GM18526 (cell line): ENCODE measurements at regions not wholly inside any gene's neighbourhood (a gene's known extent, or its start where the extent isn't known, plus 50 kb on each side); places are given as distances from the start of the nearest gene placed in this dataset.

ENCODE experiments used
- POLR2A ChIP-seq: IDR thresholded peaks from 3 replicates; pipeline ENCODE4 v1.6.1; 2011; ENCODE audit not compliant: insufficient read length; ENCODE audit errors: extremely low read depth

DNA sequence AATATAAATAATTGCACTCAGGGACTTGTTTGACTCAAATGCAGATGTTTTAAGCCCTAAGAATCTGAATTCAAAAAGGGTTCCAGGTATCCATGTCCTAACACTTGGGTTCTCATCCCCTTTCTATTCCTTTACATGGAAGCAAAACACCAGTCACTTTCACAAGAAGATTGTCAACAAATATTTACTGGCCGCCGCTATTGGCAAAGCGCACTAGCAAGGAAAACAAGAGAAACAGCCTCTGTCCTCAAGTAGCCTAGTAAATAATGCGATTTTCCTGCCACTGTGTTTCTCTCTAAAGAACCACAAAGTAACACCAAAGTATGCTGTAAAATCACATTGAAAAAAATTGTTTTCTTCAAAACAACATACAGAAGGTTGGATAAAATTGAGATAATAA is 66.7 kb upstream of the EZH2 start:
- TF ChIP-seq POLR2A: no peak

DNA sequence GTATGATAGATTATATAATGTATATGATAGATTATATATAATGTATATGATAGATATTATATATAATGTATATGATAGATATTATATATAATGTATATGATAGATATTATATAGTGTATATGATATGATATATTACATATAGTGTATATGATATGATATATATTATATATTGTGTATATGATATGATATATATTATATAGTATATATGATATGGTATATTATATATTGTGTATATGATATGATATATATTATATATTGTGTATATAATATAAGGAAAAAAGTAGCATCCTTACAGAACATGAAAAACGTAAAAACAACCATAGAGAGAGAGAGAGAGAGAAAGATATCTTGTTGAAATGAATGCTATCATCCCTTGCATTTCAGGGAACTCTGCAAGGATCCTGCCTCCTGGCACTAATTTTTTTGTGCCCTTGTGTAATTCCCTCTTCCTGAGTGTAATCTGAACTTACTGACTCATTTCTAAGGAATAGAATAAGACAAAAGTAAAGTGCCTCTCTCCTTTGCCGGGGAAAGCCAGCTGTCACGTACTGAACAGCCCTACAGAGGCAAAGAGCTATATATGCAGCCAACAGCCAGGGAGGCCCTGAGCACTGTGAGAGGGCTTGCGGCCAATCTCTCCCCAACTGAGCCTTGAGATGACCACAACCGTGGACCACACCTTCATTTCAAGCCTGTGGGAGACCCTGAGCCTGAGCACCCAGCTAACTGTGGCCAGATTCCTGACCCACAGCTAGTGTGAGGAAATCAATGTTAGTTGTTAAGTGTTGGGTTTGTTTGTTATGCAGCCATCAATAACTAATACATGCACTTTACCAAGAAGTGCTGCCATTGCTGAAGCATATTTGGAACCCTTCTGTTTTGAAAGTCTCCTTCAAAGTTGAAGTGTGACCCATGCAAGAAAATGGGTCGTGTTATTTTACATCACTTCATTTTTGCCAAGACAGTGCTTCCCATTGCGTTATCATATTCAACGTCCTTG is 61.1 kb upstream of the EZH2 start:
- no peak for TF ChIP-seq POLR2A

DNA sequence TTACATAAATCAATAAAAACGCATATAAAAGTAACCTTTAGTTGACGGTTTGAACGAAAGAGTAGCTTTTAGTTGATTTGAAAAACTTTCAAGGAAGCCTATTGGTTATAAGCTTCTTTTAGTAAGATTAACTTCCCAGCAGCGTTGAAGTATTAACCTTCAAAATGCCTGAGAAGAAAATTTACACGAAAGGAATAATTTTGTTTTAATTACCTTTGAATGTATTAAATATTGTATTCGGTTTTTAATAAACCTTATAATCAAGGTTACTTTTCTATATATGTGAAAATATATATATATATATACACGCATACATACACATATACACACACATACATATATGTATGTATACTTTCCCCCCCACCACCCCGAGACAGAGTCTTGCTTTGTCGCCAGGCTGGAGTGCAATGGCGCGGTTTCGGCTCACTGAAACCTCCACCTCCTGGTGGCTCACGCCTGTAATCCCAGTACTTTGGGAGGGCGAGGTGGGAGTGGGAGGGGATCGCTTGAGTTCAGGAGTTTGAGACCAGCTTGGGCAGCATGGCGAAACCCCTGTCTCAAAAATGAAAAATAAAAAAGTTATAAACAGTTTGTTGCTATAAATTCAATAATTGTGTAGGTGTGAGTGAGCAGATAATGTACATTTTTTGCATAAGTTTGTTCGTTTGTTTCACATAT is 57.6 kb upstream of the EZH2 start:
- no peak for TF ChIP-seq POLR2A

DNA sequence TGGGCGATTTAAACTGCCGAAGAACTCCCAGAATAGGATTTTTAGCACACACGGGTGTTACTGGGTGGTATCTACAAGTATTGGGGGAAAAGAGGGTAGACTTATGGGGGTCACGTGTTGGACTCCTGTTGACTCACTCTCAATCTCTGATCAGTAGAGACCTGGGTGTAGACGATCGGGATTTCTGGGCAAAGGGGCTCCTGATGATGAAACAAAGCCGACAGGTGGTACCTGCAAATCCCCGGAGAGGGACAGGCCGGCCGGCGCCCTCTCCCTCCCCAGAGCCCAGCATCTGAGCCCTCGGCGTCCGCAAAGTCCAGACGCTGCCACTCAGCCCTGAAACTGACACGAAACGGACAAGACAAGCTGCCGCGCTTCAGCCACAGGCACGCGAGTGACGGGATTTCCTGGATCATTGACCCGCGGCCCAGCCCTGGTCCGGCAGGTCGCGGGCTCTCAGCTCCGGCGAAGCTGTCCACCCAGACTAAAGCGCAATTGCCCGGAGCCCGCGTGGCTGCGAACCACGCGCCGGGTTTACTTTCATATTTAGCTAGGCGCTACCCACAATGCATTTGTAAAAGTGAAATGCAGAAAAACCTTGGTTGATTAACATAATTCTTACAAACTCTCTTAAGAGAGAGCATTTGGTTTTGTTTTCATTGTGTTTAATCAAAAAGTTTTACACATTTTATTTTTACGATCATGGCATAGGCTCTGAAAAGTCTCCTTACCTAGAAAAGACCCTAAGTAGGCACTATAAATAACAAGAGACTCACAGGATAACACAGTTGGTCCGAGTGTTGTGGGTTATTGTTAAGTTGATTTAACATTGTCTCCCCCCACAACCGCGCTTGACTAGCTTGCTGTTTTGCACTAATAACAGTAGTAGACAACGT is 56.9 kb upstream of the EZH2 start:
- TF ChIP-seq POLR2A: peak; percentile 71

DNA sequence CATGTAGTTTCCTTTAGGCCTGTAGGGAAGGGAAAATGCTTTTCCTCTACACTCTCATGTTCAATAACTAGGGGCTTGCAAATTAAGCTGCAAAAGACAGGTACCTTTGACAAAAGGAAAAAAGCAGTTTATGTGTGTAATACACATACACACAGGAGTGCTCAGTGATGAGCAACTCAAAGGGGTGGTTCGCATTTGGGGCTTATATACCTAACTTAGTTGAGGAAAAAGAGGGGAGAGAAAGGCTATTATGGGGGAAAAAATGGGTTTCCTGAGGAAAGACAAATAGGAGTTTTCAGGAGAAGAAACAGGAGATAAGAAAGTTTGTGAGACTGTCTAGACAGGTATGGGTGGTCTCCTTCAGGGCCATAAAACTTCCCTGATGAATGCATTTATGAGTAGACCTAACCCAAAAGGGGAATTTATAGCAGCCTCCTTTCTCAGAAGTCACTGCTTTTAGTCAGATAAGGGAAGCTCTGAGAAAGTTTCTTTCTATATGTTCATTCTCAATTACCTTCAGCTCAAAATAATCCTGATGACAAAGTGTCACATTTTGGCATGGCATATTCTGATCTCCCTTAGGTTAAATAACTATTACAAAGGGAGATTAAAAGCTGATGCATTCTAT is 55.2 kb upstream of the EZH2 start:
- TF ChIP-seq POLR2A: no peak

DNA sequence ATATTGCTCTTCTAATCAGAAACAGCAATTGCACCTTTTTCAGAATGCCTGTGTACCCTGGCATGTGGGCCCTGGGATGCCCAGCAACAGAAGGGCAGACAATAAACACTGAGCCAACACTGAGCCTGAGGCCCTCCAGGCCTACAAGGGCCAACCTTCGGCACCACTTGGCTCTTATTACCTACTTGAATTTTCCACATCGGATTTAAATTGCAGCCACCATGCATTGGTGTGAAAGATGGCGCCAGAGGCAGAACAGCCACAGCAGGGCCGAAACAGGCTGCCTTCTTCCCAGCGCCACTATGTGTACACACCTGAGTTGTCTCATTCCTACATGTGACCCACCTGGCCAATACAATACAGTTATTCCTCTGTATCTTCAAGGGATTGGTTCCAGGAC is 51.4 kb upstream of the EZH2 start:
- TF ChIP-seq POLR2A: no peak
